Islet precursor cell (in vitro differentiated cells): ENCODE measurements at regions not wholly inside any gene's neighbourhood (a gene's known extent, or its start where the extent isn't known, plus 50 kb on each side); places are given as distances from the start of the nearest gene placed in this dataset.

Experiments used
- DNase-seq: peaks from one replicate; pipeline ENCODE4 v3.0.0-alpha.2; 2018

GRCh38 chr1:216847397-216848036 lies 124.3 kb upstream of the ESRRG start:
- DNase-seq: no peak

DNA sequence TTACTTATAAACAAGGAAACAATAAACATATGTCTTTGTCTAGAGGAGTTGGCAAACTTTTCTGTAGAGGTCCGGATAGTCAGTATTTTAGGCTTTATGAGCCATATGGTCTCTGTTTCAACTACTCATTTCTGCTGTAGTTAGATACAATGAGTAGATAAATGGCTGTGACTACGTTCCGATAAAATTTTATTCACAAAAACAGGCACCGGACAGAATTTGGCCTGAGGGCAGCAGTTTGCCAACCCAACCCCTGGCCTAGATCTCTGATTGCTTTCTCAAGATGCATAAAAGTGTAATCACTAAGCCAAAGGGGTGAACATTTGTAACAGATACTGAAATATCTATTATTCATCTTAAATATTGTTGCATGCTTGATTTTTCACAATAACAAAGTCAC lies 123.1 kb upstream of the ESRRG start:
- no peak for DNase-seq

DNA sequence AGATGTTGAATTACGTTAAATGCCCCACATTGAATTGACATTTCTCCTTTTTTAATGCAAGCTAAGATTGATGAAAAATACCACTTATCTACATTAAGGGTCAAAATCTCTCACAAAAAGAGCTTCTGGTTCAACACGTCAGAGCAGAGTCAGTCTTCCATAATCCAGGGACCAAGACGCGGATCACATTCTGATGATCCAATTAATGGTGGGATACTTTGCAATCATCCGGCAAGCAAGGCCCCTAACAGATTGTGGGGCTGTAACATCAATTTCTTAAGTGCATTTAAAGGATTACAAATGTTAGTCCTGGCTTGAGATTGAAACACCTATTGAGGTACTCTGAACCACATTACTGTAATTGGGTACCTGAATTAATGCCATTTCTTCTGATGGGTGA lies 120.2 kb upstream of the ESRRG start:
- DNase-seq: no peak

DNA sequence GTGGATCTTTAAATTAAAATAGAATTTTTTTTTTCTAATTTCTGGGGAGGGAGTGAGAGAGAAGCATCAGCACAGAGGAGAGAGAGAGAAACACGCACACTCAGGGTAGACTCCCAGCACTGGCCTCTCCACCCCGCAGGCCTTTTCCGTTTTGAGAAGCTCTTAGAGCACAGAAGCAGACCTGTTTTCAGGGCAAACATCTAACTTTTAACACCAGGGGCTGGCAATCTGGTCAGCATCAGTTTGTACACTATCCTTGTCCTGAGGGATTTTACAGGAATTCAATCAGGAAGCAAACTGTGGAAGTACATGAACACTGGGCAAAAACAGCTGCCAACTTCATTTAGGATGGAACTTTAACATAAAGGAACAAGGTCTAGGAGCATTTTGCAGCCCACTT lies 117.9 kb upstream of the ESRRG start:
- no peak for DNase-seq

GRCh38 chr1:216836316-216836715 lies 113.1 kb upstream of the ESRRG start:
- DNase-seq: no peak

GRCh38 chr1:216833509-216833908 lies 110.3 kb upstream of the ESRRG start:
- DNase-seq: no peak

DNA sequence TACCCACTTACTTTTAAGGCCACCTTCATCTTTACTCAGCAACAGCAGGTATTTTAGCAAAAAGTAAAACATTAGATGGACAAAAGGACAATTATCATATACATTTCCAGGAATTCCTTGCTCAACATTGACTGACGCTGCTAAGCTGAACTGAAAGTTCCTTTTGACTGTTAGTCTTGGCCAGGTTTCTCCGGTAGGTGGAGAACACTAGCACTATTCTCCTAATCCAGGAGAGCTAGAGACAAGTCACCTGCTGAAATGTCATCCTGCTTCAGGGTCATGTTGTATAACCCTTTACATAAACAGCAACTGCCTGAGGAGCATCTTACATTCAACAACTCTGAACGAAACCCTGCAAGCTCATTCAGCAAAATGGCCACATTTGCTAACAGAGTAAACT lies 109.0 kb upstream of the ESRRG start:
- no peak for DNase-seq

GRCh38 chr1:216830424-216831210 lies 107.4 kb upstream of the ESRRG start:
- no peak for DNase-seq

DNA sequence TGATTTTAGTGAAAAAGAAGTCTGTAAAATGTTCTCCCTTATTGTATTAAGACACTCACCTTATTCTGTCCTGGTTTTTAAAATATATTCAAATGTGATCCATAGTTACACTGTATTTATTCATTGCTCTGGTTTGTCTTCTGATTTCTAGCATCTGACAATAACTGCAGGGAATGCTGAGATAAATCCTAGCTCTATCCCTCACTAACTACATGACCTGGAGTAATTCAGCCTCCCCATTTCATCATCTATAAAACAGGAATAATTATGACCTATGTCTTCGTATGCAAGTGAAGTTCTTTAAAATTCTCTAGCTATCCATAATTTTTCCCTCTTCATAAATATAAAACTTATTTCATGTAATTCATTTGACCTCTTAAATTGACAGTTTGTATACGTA lies 104.0 kb upstream of the ESRRG start:
- DNase-seq: no peak

DNA sequence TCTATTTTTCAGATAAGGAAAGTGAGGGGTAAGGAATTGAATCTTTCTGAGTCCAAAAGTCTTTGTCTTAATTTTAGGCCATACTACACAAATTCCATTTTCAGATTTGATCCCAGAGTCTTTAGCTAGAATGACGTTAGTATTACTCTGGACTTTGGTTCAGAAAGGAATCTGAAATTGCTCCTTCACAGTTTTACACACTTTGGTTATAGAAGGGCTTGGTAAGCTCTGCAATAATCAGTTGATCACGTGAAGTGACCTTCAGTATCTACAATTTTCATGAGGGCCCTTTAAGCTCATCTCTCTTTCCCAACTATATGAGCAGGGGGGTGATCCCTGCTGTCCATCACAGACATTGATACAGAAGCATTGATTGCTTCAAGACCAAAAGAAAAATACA lies 103.4 kb upstream of the ESRRG start:
- no peak for DNase-seq

- no peak for DNase-seq
Observed at GRCh38 chr1:216826214-216826613, 103.0 kb upstream of the ESRRG start.

DNA sequence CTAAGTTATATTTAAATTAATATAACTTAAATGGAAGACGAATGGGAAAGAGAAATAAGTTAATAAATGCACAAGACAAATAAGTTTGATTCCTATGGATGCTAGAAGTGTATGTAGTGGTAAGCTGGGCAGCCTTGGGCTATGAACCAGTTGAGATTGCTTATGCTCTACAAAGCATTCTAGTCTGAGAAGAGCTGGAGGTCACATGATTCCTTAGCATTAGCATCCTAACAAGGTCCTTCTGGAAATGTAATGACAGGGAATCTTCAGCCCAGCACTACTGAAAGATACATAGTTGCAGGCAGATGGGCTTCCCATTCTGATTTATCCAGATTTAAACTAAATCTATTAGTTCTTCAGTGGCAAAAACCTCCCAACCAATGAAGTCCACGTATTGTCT lies 102.3 kb upstream of the ESRRG start:
- no peak for DNase-seq

DNA sequence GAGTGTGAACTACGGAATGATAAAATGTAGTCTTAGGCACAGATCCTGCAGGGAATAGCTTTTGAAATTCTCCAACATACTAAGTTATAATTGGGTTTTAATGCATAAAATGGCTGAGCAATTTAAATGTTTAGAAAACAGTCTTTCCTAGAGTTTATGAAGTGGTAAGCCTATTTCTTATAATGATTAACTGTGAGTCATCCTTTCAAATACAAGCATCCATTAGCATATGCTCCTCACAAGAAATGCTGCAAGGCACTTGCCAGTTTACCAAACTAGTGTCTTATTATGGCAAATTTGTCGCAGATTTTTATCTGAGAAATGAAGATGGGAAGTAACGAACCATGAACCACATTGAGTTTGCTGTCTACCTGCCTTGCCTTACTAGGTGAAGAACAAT lies 101.3 kb upstream of the ESRRG start:
- DNase-seq: no peak

GRCh38 chr1:216823731-216824130 lies 100.5 kb upstream of the ESRRG start:
- DNase-seq: no peak

DNA sequence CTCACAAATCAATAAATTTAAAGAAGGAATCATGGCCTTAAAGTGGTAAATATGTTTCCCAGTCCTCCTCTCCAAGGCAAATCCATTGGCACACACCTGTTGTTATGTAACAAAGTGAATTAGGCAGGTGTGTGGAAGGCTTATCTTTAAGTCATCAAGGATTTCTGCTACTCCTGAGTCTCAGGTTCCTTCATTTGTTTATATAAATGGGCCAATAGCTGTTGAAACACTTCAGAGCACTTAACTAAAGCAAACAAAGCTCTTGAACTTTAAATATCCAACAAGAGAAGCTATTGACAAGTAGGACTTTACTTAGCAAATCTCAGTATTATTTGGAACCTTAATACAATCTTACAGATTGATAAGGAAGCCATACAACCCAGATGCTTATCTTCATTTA lies 99.3 kb upstream of the ESRRG start:
- no peak for DNase-seq

DNA sequence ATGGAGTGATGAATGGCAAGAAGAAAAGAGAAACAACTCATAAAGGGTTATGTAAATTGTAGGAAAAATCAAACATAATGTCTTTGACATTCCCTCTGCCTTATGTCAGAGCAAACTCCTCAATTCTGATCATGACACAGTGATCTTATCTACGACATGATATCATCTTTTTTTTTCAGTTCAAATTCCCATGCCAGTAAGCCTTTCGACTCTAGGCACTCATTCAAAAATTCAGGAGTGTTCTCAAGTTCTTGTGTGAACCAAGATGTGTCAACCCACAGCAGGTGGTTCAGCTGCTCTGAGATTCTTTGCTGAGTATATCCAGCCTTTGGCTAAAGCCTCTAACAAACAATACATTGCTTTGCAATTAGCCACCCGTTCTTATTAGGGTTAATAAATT lies 97.1 kb upstream of the ESRRG start:
- no peak for DNase-seq

DNA sequence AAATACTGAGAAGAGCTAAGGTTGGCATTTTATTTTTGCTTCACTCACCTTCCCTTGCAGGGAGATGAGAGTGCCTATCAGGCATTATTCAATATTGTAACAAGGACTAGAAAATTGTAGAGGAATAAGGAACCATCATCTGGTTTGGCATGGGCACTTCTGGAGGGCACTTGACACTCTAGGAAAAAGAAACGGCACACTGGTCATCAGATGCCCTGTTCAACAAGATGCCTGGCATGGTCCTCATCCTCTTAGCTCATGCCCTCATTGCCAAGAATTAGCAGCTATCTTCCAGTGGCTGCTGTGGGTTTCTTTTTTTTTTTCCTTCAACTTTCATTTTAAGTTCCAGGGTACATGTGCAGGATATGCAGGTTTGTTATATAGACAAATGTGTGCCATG lies 95.1 kb upstream of the ESRRG start:
- no peak for DNase-seq

- no peak for DNase-seq
Observed at GRCh38 chr1:216815260-216816131, 92.3 kb upstream of the ESRRG start.

GRCh38 chr1:216814576-216815259 lies 91.5 kb upstream of the ESRRG start:
- DNase-seq: no peak

GRCh38 chr1:216812966-216813365 lies 89.7 kb upstream of the ESRRG start:
- peak; percentile 57 for DNase-seq

GRCh38 chr1:216809649-216810048 lies 86.4 kb upstream of the ESRRG start:
- DNase-seq: no peak

DNA sequence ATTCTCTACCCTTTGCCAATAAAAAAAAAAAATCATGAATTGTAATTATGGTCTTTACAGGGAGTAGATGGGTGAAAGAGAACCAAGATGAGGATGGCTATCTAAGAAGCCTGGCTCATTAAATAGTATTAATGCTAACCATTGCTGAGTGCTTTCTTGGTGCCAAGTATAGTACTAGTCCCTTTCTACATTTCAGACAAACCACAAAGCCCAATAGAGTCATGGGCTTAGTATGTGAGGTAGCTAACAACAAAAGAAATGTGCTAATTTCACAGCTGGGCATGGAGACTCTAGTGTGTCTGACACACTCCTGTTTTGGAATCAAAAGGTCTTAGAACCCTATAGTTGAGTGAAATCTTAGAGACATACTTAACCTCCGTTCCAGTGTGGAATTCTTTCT lies 84.5 kb upstream of the ESRRG start:
- DNase-seq: no peak

- DNase-seq: no peak
Observed at GRCh38 chr1:216805953-216806352, 82.7 kb upstream of the ESRRG start.
